ENCODE measurements at regions not wholly inside any gene's neighbourhood (a gene's known extent, or its start where the extent isn't known, plus 50 kb on each side); places are given as distances from the start of the nearest gene placed in this dataset.

DNA sequence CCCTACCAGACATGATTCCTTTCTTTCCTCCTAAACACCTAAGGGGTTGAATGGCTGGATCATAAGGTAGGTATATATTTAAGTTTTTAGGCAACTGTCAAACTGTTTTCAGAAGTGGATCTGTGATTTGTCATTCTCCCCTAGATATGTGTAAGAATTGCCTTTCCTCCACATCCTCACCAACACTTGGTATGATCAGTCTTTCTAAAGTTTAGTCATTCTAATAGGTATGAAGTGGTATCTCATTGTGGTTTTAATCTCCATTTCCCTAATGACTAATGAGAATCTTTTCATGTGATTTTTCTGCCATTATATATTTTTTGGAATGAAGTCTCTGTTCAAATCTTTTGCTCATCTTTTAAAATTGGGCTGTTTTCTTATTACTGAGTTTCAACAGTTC, 122.1 kb downstream of the TFCP2L1 start:
- TF ChIP-seq, protein P1, sequence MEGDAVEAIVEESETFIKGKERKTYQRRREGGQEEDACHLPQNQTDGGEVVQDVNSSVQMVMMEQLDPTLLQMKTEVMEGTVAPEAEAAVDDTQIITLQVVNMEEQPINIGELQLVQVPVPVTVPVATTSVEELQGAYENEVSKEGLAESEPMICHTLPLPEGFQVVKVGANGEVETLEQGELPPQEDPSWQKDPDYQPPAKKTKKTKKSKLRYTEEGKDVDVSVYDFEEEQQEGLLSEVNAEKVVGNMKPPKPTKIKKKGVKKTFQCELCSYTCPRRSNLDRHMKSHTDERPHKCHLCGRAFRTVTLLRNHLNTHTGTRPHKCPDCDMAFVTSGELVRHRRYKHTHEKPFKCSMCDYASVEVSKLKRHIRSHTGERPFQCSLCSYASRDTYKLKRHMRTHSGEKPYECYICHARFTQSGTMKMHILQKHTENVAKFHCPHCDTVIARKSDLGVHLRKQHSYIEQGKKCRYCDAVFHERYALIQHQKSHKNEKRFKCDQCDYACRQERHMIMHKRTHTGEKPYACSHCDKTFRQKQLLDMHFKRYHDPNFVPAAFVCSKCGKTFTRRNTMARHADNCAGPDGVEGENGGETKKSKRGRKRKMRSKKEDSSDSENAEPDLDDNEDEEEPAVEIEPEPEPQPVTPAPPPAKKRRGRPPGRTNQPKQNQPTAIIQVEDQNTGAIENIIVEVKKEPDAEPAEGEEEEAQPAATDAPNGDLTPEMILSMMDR (IDR thresholded peaks at IDR 0.05) = no peak
- TF ChIP-seq POLR2A (IDR thresholded peaks at IDR 0.05) = no peak
- Histone ChIP-seq H3K4me3 (no peak overlapping the region), H3K9me3 (replicated peaks in 1 of 3) (peaks cover 0 to 2% (median 0%) of the 10 kb centered on the region in 3 donors), H3K4me1 (replicated peaks in 1 of 2) (no peaks in the 10 kb centered on the region), H3K36me3 (replicated peaks in 1 of 2) (no peaks in the 10 kb centered on the region), H3K27ac (no peak overlapping the region), H3K27me3 (no peaks in the 10 kb centered on the region)
- DNase-seq = no peak
- intact Hi-C loops (cut with DNase I) = no loop called here

- H3K4me1 ChIP-seq (replicated peaks in 1 of 2) = no peaks in the 10 kb centered on the region
- 74 to 80% (median 78%) methylated on average over 3 of the region's 3 CpGs for WGBS, 4 donors
- TF ChIP-seq POLR2A (IDR thresholded peaks at IDR 0.05) = no peak
- TF ChIP-seq, protein P1 (IDR thresholded peaks at IDR 0.05) = no peak
Observed at GRCh38 chr2:121164042-121164441, 121.0 kb downstream of the TFCP2L1 start.

DNA sequence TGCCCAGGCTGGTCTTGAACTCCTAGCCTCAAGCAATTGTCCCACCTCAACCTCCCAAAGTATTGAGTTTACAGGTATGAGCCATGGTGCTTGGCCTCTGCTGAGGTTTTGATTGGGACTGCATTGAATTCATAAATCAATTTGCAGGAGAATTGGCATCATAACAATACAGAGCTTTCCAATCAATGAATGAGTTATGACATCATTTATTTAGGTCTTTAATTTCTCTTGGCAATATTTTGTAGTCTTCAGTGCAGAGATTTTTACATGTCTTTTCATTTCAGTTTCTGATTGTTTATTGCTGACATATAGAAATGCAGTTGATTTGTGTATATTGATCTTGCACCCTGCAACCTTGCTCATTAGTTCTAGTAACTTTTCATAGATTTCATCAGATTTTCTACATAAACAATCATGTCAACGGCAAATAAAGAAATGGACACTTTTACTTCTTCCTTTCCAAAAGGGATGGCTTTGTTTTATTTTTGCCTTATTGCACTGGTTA, 119.9 kb downstream of the TFCP2L1 start:
- Histone ChIP-seq H3K36me3 (replicated peaks in 1 of 2) (no peaks in the 10 kb centered on the region), H3K4me3 (no peak overlapping the region), H3K27me3 (no peaks in the 10 kb centered on the region), H3K4me1 (replicated peaks in 1 of 2) (no peaks in the 10 kb centered on the region), H3K9me3 (replicated peaks in 1 of 3) (no peaks in the 10 kb centered on the region), H3K27ac (no peak overlapping the region)
- TF ChIP-seq, protein P1 (IDR thresholded peaks at IDR 0.05) = no peak
- TF ChIP-seq POLR2A (IDR thresholded peaks at IDR 0.05) = no peak
- no peak for DNase-seq
- WGBS, 4 donors = 64 to 92% (median 76%) methylated on average over 1 of the region's 1 CpG
- intact Hi-C loops (cut with DNase I) = no loop called here

More at GRCh38 chr2:121164042-121164441, 121.0 kb downstream of the TFCP2L1 start:
- intact Hi-C loops (cut with DNase I) = no loop called here
- H3K9me3 ChIP-seq (replicated peaks in 1 of 3) = no peaks in the 10 kb centered on the region
- no peak overlapping the region for H3K27ac ChIP-seq
- DNase-seq = no peak
- H3K27me3 ChIP-seq = no peaks in the 10 kb centered on the region
- H3K36me3 ChIP-seq (replicated peaks in 1 of 2) = no peaks in the 10 kb centered on the region
- no peak overlapping the region for H3K4me3 ChIP-seq

Small RNA genes lying in the stretch of these regions (small RNA-seq; reads per million reads assigned to genes)
- gene RF00019 = 0 reads per million in 2 donors
